Endothelial cell of umbilical vein (primary cell): ENCODE measurements at regions not wholly inside any gene's neighbourhood (a gene's known extent, or its start where the extent isn't known, plus 50 kb on each side); places are given as distances from the start of the nearest gene placed in this dataset.

Experiments used
- BruUV-seq: library from RNA; stranded (reverse); fragments of 400-500 nt; replicated peaks from 2 replicates; lab custom pipeline; 2021; lab: Mats Ljungman, UMichigan
- CTCF ChIA-PET: fragments of 300-600, 350-600 bp; sonication (Branson Sonifier 250); formaldehyde crosslinking; loops from one replicate; lab custom pipeline; 2021; ENCODE audit warnings: antibody characterized with exemption, inconsistent platforms; lab: Charles Lee
- POLR2A ChIA-PET: fragments of 300-600, 350-600 bp; sonication (Branson Sonifier 250); formaldehyde crosslinking; loops from one replicate; lab custom pipeline; 2021; ENCODE audit warnings: antibody characterized with exemption, inconsistent platforms; lab: Charles Lee
- DNase-seq: peaks from one replicate; pipeline ENCODE4 v3.0.0-alpha.2; 2011; ENCODE audit warnings: low read depth, low spot score
- FAIRE-seq: peaks from 2 replicates; lab custom pipeline; 2011; peaks lifted over from hg19 to GRCh38; lab: Jason Lieb, UNC
- H2AFZ ChIP-seq: 2 replicates; pipeline ENCODE4 v1.6.0; 2012; ENCODE audit warnings: low read depth, low read length, control low read depth, inconsistent platforms
- H3K27ac ChIP-seq: 2 replicates; pipeline ENCODE4 v1.5.1; 2011; ENCODE audit warnings: low read depth, mild to moderate bottlenecking, control low read depth, low read length, moderate library complexity; ENCODE audit not compliant: insufficient read depth
- H3K27me3 ChIP-seq, 2 experiments: 2 replicates each; pipeline versions ENCODE4 v1.6.0 to v1.6.1; 2011; ENCODE audit warnings: low read length in 2 of 2, mixed read lengths in 1 of 2; ENCODE audit not compliant: control insufficient read depth in 2 of 2, insufficient read depth in 2 of 2
- H3K36me3 ChIP-seq, 2 experiments: 2 replicates in 1 of 2; 3 replicates in 1 of 2; pipeline ENCODE4 v1.5.1; 2011; ENCODE audit warnings: low read length in 2 of 2, mild to moderate bottlenecking in 1 of 2, moderate library complexity in 1 of 2; ENCODE audit not compliant: control insufficient read depth in 2 of 2, insufficient read depth in 2 of 2; ENCODE audit errors: extremely low read depth in 1 of 2
- H3K4me1 ChIP-seq: 3 replicates; pipeline ENCODE4 v1.5.1; 2011; ENCODE audit warnings: mild to moderate bottlenecking, low read length; ENCODE audit not compliant: control insufficient read depth, insufficient read depth; ENCODE audit errors: extremely low read depth
- H3K4me2 ChIP-seq: 2 replicates; pipeline ENCODE4 v1.6.1; 2011; ENCODE audit warnings: low read length, control low read depth, mixed read lengths; ENCODE audit not compliant: insufficient read depth
- H3K4me3 ChIP-seq, 3 experiments: fragments of 200-600 bp in 1 of 3; sonication (generic), shearing (Covaris generic) in 1 of 3; replicated peaks in 1 of 3; 2 replicates each; pipeline ENCODE4 v1.5.1; 2011 to 2016; ENCODE audit warnings: control low read depth in 3 of 3, low read length in 3 of 3, mild to moderate bottlenecking in 2 of 3, inconsistent platforms in 1 of 3, low read depth in 1 of 3, moderate library complexity in 1 of 3; ENCODE audit not compliant: insufficient read depth in 1 of 3
- H3K79me2 ChIP-seq: 2 replicates; pipeline ENCODE4 v1.6.0; 2012; ENCODE audit warnings: low read length, inconsistent platforms; ENCODE audit not compliant: control insufficient read depth, insufficient read depth
- H3K9ac ChIP-seq: replicated peaks from 2 replicates; pipeline ENCODE3; 2011; ENCODE audit warnings: low read length, control low read depth; ENCODE audit not compliant: insufficient read depth; ENCODE audit errors: extremely low read depth
- H3K9me1 ChIP-seq: replicated peaks from 3 replicates; pipeline ENCODE4 v1.6.0; 2011; ENCODE audit warnings: mild to moderate bottlenecking, low read length; ENCODE audit not compliant: control insufficient read depth, insufficient read depth; ENCODE audit errors: extremely low read depth
- H3K9me3 ChIP-seq: replicated peaks from 2 replicates; pipeline ENCODE4 v1.5.1; 2012; ENCODE audit warnings: low read length, inconsistent platforms; ENCODE audit not compliant: control insufficient read depth, insufficient read depth
- H4K20me1 ChIP-seq: replicated peaks from 2 replicates; pipeline ENCODE3; 2011; ENCODE audit warnings: mild to moderate bottlenecking, low read length; ENCODE audit not compliant: control insufficient read depth, insufficient read depth; ENCODE audit errors: extremely low read depth
- CTCF ChIP-seq, 2 donors: IDR thresholded peaks; 1 replicate in 1 of 2; 2 replicates in 1 of 2; pipeline ENCODE4 v1.5.1; 2011; ENCODE audit warnings: low read length in 2 of 2, mild to moderate bottlenecking in 2 of 2, moderate library complexity in 2 of 2, control low read depth in 1 of 2, inconsistent platforms in 1 of 2, low read depth in 1 of 2; ENCODE audit not compliant: insufficient read depth in 1 of 2; ENCODE audit errors: extremely low read depth in 1 of 2
- EZH2 ChIP-seq: IDR thresholded peaks from 2 replicates; pipeline ENCODE4 v1.6.1; 2012; ENCODE audit warnings: borderline replicate concordance, low read depth, mild to moderate bottlenecking, moderate library complexity, low read length, inconsistent platforms; ENCODE audit not compliant: severe bottlenecking
- FOS ChIP-seq: IDR thresholded peaks from 2 replicates; pipeline ENCODE4 v1.6.1; 2011; ENCODE audit warnings: mild to moderate bottlenecking, low read length, moderate library complexity, borderline replicate concordance; ENCODE audit not compliant: insufficient read depth
- GATA2 ChIP-seq: IDR thresholded peaks from 2 replicates; pipeline ENCODE4 v1.7.0; 2011; ENCODE audit warnings: low read depth, mild to moderate bottlenecking, moderate library complexity, mixed read lengths, low read length; ENCODE audit not compliant: insufficient read length, insufficient read depth
- MAX ChIP-seq: IDR thresholded peaks from 2 replicates; pipeline ENCODE4 v1.6.1; 2011; ENCODE audit not compliant: insufficient read depth, insufficient read length
- MYC ChIP-seq: IDR thresholded peaks from one replicate; pipeline ENCODE4 v1.6.1; 2011; ENCODE audit warnings: mild to moderate bottlenecking, low read depth, low read length
- POLR2AphosphoS5 ChIP-seq: IDR thresholded peaks from 2 replicates; pipeline ENCODE4 v1.6.1; 2012; ENCODE audit warnings: low read depth, mild to moderate bottlenecking, control low read depth, low read length, moderate library complexity; ENCODE audit not compliant: insufficient read depth
- dilution Hi-C: fragments of 300-500 bp; cut with MboI; formaldehyde crosslinking; loops from one replicate; pipeline ENCODE4 v1.15.0; 2019; ENCODE audit warnings: low sequenced_read_pairs; ENCODE audit not compliant: extremely low pct_ligation_motif_present
- intact Hi-C: fragments of 100-400 bp; cut with micrococcal nuclease; formaldehyde crosslinking; loops from one replicate; pipeline ENCODE4 v1.10.0; 2022

- no peaks in the 10 kb centered on the region for H3K36me3 ChIP-seq
- POLR2A ChIA-PET, result no interaction called here
- no peaks in the 10 kb centered on the region for H3K9me3 ChIP-seq
- H3K4me2 ChIP-seq, result no peak overlapping the region
- no peaks in the 10 kb centered on the region for H3K79me2 ChIP-seq
- no peaks in the 10 kb centered on the region for H4K20me1 ChIP-seq
- BruUV-seq, result no TSS peak
- H3K9ac ChIP-seq, result no peak overlapping the region
- H2AFZ ChIP-seq, result no peak overlapping the region
- no peak for FAIRE-seq
- no peaks in the 10 kb centered on the region for H3K27me3 ChIP-seq
- H3K27ac ChIP-seq, result no peak overlapping the region
- intact Hi-C loops, result no loop called here
- H3K4me3 ChIP-seq, result no peak overlapping the region
- TF ChIP-seq EZH2 (no peak), FOS (no peak), MYC (no peak), MAX (no peak), GATA2 (no peak), CTCF (IDR thresholded peaks at IDR 0.05; ENCODE audit: extremely low read depth in 1 of 2, insufficient read depth in 1 of 2, low read depth in 1 of 2, low read length in 2 of 2) (no peak), POLR2AphosphoS5 (no peak)
- H3K4me1 ChIP-seq, result no peaks in the 10 kb centered on the region
- DNase-seq, result no peak
- no peaks in the 10 kb centered on the region for H3K9me1 ChIP-seq
- dilution Hi-C loops, result no loop called here
- CTCF ChIA-PET, result no interaction called here
Observed at GRCh38 chr1:36613721-36614120, 131.0 kb upstream of the CSF3R start.
